Thyroid gland (tissue), 4 donors: ENCODE measurements at regions not wholly inside any gene's neighbourhood (a gene's known extent, or its start where the extent isn't known, plus 50 kb on each side); places are given as distances from the start of the nearest gene placed in this dataset.

ENCODE experiments used
- DNase-seq, 2 donors: peaks; one replicate each; pipeline ENCODE4 v3.0.0-alpha.2; 2019
- H3K27ac ChIP-seq, 3 donors: fragments of 200-600 bp; sonication (generic); 1 replicate in 2 of 3; 2 replicates in 1 of 3; pipeline ENCODE4 v1.5.1; 2016 to 2019; ENCODE audit warnings: mild to moderate bottlenecking in 1 of 3, moderate library complexity in 1 of 3
- H3K27me3 ChIP-seq: fragments of 200-600 bp; sonication (generic); one replicate; pipeline ENCODE4 v1.5.1; 2019
- H3K36me3 ChIP-seq, 2 donors: fragments of 200-600 bp; sonication (generic); one replicate each; pipeline ENCODE4 v1.5.1; 2016 to 2019
- H3K4me1 ChIP-seq, 2 donors: fragments of 200-600 bp; sonication (generic); one replicate each; pipeline ENCODE4 v1.5.1; 2017 to 2019
- H3K4me3 ChIP-seq, 3 donors: fragments of 200-600 bp; sonication (generic); replicated peaks in 1 of 3; 1 replicate in 2 of 3; 2 replicates in 1 of 3; pipeline ENCODE4 v1.5.1; 2016; ENCODE audit warnings: mild to moderate bottlenecking in 1 of 3
- H3K9me3 ChIP-seq: fragments of 200-600 bp; sonication (generic); one replicate; pipeline ENCODE4 v1.5.1; 2017
- POLR2A ChIP-seq, 2 donors: fragments of 450-650 bp; IDR thresholded peaks; one replicate each; pipeline ENCODE4 v1.6.1; 2017; ENCODE audit warnings: antibody characterized with exemption in 2 of 2, mild to moderate bottlenecking in 2 of 2, moderate library complexity in 1 of 2
- WGBS, 2 donors: methylation state at CpG; one replicate each; pipeline ENCODE4 v1.1.5; 2017; 5-methylcytosine and 5-hydroxymethylcytosine counted together
- intact Hi-C: fragments of 100-400 bp; cut with DNase I; formaldehyde crosslinking; loops from one replicate; pipeline ENCODE4 v1.15.1; 2023
- TF ChIP-seq, protein P1 (sequence below), 6 experiments: fragments of 200-600 bp in 3 of 6; fragments of 450-650 bp in 3 of 6; sonication (generic) in 3 of 6; IDR thresholded peaks; one replicate each; pipeline ENCODE4 v1.5.1; 2016 to 2019; ENCODE audit warnings: antibody characterized with exemption in 6 of 6, mild to moderate bottlenecking in 2 of 6, inconsistent platforms in 1 of 6, moderate library complexity in 1 of 6

DNA sequence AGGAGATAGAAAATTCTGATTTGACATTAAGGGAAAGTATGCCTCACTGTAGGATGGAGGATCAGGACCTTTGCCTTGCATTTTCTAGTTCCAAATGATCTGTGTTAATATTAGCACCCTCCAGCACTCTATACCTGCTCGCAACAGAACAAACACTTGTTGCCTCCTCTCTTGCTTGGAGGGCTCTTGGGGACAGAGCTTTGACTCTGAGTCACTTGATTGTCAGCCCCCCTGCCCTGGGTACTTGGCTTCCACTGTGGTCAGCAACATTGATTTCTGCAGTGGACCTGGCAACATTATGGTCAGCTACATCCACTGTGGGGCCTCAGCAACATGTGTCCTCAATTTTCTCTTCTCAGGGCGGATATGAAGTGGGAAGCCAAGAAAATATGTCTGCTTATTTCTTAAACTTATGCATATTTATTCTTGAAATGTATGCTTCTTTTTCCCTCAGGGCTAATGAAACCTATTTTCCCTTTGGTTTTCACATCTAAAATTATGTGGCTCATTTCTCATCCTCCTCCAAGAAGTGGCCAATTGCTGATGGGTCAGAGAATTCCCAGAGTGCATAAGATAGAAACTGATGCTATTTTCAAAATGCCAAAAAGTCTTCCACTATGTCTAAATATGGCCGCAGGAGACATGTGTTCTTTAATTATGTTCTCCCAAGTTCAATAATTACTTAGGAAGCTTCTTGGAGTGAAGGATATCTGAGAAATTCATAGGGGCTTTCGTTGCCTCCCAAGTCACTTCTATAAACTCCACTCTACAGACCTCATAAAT is 94.6 kb upstream of the SMIM36 start:
- TF ChIP-seq POLR2A (IDR thresholded peaks at IDR 0.05), result no peak
- TF ChIP-seq, protein P1, sequence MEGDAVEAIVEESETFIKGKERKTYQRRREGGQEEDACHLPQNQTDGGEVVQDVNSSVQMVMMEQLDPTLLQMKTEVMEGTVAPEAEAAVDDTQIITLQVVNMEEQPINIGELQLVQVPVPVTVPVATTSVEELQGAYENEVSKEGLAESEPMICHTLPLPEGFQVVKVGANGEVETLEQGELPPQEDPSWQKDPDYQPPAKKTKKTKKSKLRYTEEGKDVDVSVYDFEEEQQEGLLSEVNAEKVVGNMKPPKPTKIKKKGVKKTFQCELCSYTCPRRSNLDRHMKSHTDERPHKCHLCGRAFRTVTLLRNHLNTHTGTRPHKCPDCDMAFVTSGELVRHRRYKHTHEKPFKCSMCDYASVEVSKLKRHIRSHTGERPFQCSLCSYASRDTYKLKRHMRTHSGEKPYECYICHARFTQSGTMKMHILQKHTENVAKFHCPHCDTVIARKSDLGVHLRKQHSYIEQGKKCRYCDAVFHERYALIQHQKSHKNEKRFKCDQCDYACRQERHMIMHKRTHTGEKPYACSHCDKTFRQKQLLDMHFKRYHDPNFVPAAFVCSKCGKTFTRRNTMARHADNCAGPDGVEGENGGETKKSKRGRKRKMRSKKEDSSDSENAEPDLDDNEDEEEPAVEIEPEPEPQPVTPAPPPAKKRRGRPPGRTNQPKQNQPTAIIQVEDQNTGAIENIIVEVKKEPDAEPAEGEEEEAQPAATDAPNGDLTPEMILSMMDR (IDR thresholded peaks at IDR 0.05), result no peak
- H3K9me3 ChIP-seq, result no peaks in the 10 kb centered on the region
- H3K36me3 ChIP-seq, result no peaks in the 10 kb centered on the region
- peaks cover 0 to 36% of the 10 kb centered on the region in 2 donors for H3K4me1 ChIP-seq
- 70 to 83% methylated on average over 4 of the region's 4 CpGs for WGBS, 2 donors
- H3K27ac ChIP-seq, result no peak overlapping the region
- intact Hi-C loops, result no loop called here
- H3K27me3 ChIP-seq, result no peaks in the 10 kb centered on the region
- peak in 1 of 2 donors; percentile 31 for DNase-seq
- no peak overlapping the region for H3K4me3 ChIP-seq

DNA sequence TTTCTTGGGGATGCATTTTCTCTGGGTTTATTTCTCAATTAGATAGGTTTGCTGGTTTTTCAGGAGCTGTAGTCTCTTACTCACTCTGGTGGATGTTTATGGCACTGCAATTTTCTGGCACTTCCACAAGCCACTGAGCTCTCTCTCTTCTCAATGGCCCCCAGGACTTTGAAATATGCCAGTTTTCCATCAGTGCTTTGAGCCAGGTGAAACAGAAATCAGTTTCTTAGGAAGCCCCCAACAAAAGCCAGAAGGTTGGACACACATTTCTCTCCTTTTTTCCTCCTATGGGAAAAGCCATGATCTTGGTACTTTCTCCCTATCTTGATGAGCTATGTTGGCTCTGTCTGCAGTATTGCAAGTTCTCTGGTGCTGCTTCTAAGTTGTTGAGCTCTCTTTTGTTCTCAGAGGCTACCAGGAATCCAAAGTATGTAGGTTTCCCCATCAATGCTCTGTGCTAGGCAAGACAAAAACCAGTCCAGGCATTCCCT is 90.7 kb upstream of the SMIM36 start:
- peak in 1 of 2 donors; percentile 15 for DNase-seq
- Histone ChIP-seq H3K4me3 (no peak overlapping the region), H3K36me3 (no peaks in the 10 kb centered on the region), H3K4me1 (peaks cover 0 to 3% of the 10 kb centered on the region in 2 donors), H3K27me3 (no peaks in the 10 kb centered on the region), H3K27ac (no peak overlapping the region), H3K9me3 (no peaks in the 10 kb centered on the region)
- no peak for TF ChIP-seq POLR2A (IDR thresholded peaks at IDR 0.05)
- TF ChIP-seq, protein P1 (IDR thresholded peaks at IDR 0.05), result peak in 5 of 6 experiments; percentile 34 to 70 (median 65)
- intact Hi-C loops, result loop anchor here (5.0 kb wide), 1 partner anchor 75 kb away; no protein-coding TSS in a partner anchor

DNA sequence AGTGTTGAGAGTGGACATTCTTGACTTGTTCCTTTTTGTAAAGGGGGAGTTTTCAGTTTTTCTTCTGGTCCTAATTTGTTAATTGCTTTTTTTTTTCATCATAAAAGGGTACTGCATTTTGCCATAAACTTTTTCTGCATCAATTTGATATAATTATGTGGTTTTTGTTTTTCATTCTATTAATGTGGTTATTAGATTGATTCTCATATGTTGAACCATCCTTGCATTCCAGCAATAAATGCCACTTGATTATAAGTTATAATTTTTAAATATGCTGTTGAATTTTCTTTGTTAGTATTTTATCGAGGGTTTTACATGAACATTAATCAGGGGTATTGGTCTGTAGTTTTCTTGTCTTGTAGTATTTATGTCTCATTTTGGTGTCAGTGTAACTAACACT is 87.2 kb upstream of the SMIM36 start:
- intact Hi-C loops, result no loop called here
- DNase-seq, result no peak
- TF ChIP-seq POLR2A (IDR thresholded peaks at IDR 0.05), result no peak
- TF ChIP-seq, protein P1 (IDR thresholded peaks at IDR 0.05), result no peak
- Histone ChIP-seq H3K36me3 (no peaks in the 10 kb centered on the region), H3K9me3 (no peaks in the 10 kb centered on the region), H3K4me3 (no peak overlapping the region), H3K27ac (no peak overlapping the region), H3K4me1 (no peaks in the 10 kb centered on the region), H3K27me3 (no peaks in the 10 kb centered on the region)
- 94 to 95% methylated on average over 1 of the region's 1 CpG for WGBS, 2 donors

DNA sequence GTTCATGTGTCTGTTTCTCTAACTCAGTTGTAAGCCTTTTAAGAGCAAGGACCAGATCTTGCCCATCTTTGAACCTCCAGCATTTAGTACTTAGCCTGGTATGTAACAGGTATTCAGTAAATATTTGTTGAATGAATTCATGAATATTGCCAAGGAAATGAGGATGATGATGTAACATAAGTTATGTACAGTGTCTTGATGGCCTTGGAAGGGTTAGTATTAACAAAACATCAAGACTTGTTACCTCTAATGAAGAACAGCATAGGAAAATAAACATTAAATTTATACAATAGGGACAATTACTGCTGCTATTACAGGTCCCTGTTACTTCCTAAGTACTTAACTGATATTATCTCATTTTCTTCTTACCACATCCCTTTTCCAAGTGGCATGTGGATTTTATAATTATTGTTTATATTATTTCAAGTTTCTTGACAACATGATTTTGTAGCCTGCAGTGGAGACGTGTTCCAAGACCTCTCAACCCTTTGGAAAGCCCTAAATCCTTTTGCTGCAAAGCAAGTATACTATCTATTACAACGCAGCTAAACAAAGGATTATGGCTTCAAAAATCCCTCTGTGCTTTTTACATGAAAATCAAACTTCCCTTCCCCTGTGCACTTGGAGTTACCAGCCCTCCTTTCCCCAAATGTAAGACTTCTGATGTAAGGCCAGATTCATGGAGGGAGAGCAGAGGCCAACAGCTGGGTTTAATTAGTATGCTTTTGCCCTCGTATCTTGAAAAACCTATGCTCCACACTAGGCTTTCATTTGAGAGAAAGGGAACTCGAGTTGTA is 77.4 kb upstream of the SMIM36 start:
- H3K27ac ChIP-seq, result no peak overlapping the region
- H3K4me3 ChIP-seq, result no peak overlapping the region
- H3K36me3 ChIP-seq, result no peaks in the 10 kb centered on the region
- no peaks in the 10 kb centered on the region for H3K9me3 ChIP-seq
- no peaks in the 10 kb centered on the region for H3K27me3 ChIP-seq
- no peak for DNase-seq
- peaks cover 0 to 4% of the 10 kb centered on the region in 2 donors for H3K4me1 ChIP-seq
- TF ChIP-seq, protein P1 (IDR thresholded peaks at IDR 0.05), result no peak
- no peak for TF ChIP-seq POLR2A (IDR thresholded peaks at IDR 0.05)
- 71 to 79% methylated on average over 4 of the region's 4 CpGs for WGBS, 2 donors
- intact Hi-C loops, result no loop called here
